ENCODE measurements at regions not wholly inside any gene's neighbourhood (a gene's known extent, or its start where the extent isn't known, plus 50 kb on each side); places are given as distances from the start of the nearest gene placed in this dataset.

DNA sequence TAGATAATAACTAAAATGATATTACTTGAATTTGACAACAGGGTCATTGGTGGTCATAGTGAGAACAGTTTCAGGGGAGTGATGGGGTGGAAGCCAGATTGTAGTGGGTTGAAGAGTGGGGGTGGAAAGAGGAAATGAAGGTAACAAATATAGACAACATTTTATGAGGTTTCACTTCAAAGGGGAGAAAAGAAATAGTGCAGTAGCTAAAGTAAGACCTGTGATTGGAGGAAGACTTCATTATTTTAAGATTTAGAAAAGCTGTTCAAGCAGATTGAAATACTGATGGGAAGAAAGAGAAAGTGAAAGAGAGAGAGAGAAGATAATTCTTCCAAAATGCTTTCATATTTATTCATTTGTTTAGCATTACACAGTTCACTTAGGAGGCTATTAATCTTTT lies 52.0 kb upstream of the KCNA3 start:
- TF ChIP-seq CTCF (IDR thresholded peaks at IDR 0.05; ENCODE audit: insufficient read depth, low read length) = no peak
- no peak for TF ChIP-seq GABPA (IDR thresholded peaks at IDR 0.05; ENCODE audit: low read depth)
- no peak for TF ChIP-seq POLR2AphosphoS5 (IDR thresholded peaks at IDR 0.05; ENCODE audit: low read depth)
- TF ChIP-seq REST (IDR thresholded peaks at IDR 0.05; ENCODE audit: insufficient replicate concordance, low read depth) = no peak

All from HL-60 (cell line).